ENCODE measurements at regions not wholly inside any gene's neighbourhood (a gene's known extent, or its start where the extent isn't known, plus 50 kb on each side); places are given as distances from the start of the nearest gene placed in this dataset.

DNA sequence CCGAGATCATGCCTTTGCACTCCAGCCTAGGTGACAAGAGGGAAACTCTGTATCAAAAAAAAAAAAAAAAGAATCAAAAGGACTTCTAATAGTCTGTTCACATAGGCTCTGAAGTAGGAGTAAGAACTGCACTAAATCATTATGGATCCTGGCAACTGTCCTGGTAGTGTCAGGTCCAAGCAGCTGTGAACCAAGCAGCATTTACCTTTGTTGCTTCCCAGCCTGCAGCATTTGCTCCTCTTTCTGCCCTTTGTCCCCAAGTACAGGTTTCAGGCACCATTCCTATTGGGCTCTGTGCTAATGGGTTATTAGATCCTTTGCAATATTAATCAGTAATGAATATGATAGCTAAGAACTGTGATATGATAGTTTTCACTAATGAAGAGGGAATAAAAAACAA lies 77.4 kb upstream of the NBEA start:
- no peak for TF ChIP-seq POLR2A (IDR thresholded peaks at IDR 0.05; ENCODE audit: low read length)
- no peak for TF ChIP-seq GATA1 (IDR thresholded peaks at IDR 0.05; ENCODE audit: low read depth, low read length)

Data from erythroblast (primary cell).